GM19240 (cell line): ENCODE measurements at regions not wholly inside any gene's neighbourhood (a gene's known extent, or its start where the extent isn't known, plus 50 kb on each side); places are given as distances from the start of the nearest gene placed in this dataset.
"Not testable (repeated sequence)": the region's sequence is repeated elsewhere in the genome, so short reads cannot be mapped to it uniquely, and the experiment has no call there.

Experiments used
- DNase-seq: peaks from one replicate; pipeline ENCODE4 v3.0.0; 2011; ENCODE audit warnings: low spot score; ENCODE audit not compliant: insufficient read length

DNA sequence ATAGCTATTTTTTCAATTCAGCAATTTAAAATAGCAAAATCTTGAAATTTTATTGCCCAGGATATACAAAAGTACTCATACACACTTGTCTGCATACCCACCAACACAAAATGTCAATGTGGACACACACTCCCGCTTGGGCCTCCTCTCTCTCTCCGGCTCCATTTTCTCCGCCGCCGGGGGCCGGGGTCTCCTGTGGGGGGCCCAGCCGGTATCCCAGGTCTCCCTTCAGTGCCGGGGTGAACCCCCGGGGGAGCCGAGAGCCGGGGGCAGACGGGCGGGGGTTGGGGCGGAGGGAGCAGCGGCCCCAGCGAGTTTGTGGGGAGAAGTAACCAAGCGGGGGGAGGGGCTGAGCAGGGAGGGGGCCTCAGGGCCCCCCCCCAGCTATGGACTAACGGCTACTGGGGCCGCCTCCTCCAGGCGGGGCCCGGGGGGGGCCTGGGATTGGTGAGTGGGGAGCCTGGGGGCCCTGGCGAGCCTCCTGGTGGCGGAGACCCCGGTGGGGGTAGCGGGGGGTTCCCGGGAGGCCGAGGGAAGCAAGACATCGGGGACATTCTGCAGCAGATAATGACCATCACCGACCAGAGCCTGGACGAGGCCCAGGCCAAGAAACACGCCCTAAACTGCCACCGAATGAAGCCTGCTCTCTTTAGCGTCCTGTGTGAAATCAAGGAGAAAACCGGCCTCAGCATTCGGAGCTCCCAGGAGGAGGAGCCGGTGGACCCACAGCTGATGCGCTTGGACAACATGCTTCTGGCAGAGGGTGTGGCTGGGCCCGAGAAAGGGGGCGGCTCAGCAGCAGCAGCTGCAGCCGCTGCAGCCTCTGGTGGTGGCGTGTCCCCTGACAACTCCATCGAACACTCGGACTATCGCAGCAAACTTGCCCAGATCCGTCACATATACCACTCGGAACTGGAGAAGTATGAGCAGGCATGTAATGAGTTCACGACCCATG is 56.6 kb downstream of the CHST2 start:
- not testable (repeated sequence) for DNase-seq

DNA sequence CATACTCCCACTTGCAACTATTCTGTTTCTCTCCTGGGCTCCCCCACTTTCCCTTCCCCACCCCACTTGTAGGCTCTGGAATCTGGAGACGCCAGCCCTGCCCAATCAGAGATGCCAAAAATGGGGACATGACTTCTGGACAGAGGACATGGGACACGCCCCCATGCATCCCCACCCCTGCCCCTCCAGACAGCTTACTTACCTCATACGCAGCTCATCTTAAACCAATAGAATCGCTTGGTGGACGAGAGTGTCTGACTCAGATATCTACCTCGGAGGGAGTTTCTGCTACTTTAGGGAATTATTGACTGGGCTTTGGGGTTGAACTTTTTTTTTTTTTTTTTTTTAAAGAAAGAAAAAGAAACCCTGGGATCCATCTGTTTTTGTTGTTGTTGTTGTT is 58.4 kb downstream of the CHST2 start:
- not testable (repeated sequence) for DNase-seq

DNA sequence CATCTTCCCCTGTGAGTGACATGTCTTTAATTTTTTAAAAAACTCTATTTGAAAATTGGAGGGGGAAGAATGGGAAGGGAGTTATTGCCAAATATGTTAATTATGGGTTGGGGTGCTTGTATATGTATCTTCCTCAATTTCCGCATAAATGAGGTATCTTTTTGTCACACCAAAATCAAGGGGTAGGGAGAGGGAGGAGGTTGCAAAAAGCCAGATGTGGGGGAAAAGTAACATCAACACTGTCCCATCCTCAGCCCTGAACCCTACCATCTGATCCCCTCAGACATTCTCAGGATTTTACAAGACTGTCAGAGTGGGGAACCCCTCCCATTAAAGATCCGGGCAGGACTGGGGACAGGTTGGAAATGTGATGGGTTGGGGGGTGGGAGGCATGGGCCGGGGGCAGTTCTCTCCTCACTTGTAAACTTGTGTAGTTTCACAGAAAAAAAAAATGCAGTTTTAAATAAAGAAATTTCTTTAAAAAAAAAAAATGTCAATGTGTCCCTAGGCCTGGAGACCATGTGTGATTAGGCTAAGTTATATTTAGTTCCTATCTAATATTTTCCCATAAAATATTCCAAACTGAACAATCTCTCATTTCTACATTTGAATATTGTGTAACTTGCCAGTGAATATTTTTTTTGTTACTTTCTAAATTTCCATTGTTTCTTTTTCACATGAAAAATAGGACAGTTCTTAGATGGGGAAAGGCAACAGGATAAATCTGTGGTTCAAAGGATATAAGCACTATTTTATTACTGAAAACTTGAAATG is 59.4 kb downstream of the CHST2 start:
- not testable (repeated sequence) for DNase-seq

DNA sequence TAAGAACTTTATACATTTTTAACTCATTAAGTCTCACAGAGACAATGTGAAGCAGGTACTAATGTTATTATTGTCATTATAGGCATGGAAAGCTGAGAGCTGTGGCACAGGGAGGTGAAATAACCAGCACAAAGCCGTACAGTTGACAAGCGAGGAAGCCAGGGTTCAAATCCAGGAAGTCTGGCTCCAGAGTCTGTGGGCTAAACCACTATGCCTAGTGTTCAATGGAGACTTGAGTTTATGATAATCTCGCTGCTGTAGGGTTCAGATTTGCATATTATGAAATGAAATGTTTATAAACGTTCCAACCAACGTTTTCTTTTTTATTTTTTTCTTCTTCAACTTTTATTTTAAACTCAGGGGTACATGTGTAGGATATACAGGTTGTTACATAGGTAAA is 60.0 kb downstream of the CHST2 start:
- DNase-seq = no peak

DNA sequence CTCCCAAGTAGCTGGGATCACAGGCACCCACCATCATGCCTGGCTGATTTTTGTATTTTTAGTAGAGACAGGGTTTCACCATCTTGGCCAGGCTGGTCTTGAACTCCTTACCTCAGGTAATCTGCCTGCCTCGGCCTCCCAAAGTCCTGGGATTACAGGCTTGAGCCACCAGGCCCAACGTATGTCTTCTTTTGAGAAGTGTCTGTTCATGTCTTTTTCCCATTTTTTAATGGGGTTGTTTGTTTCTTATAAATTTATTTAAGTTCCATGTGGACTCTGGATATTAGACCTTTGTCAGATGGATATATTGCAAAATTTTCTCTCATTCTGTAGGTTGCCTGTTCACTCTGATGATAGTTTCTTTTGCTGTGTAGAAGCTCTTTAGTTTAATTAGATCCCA is 61.3 kb downstream of the CHST2 start:
- DNase-seq = not testable (repeated sequence)

DNA sequence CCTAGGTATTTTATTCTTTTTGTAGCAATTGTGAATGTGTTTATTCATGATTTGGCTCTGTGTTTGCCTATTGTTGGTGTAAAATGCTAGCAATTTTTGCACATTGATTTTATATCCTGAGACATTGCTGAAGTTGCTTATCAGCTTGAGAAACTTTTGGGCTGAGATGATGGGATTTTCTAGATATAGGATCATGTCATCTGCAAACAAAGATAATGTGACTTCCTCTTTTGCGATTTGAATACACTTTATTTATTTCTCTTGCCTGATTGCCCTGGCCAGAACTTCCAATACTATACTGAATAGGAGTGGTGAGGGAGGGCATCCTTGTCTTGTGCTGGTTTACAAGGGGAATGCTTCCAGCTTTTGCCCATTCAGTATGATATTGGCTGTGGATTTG is 62.4 kb downstream of the CHST2 start:
- not testable (repeated sequence) for DNase-seq

DNA sequence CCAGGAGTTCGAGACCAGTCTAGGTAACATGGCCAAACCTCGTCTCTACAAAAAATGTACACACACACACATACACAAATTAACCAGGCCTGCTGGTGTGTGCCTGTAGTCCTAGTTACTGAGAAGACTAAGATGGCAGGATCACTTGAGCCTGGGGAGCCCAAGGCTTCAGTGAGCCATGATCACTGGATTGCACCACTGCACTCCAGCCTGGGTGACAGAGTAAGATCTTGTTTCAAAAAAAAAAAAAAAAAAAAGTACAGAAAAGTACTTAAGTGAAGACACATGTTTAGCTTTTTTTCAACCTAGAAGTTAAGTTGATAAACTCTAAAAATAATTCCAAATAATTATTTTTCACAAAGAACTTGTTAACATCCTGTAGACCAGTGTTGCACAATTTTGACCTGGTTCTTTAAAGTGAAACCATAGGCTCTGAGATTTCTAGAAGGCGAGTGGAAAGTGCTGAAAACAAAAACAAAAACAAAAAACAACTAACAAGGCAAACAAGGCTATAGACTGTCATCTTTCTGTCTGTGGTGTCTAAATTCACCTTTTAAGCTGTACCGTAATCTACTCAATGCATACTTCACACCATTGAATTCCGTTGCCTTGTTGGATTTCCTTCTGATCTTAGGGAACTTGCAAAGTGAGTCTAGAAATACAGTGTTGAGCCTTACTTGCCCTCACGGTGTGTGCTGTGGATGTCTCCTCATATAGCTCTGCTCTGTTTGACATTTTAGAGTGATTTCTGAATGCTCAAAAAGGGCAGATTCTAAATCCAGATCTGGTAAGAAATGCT is 63.5 kb downstream of the CHST2 start:
- no peak for DNase-seq

DNA sequence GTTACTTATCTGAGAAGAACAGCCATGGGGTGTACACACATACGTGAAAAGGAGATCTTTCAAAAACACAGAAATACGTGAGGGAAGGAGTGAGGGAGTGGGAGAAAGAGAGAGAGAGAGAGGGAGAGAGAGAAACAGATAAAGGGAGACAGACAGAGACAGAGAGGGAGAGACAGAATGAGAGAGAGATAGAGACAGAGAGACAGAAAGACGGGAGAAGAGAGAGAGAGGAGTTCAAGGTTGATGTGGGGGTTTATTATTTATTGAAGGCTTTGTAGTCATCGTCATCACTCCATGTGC is 64.0 kb downstream of the CHST2 start:
- DNase-seq = no peak

DNA sequence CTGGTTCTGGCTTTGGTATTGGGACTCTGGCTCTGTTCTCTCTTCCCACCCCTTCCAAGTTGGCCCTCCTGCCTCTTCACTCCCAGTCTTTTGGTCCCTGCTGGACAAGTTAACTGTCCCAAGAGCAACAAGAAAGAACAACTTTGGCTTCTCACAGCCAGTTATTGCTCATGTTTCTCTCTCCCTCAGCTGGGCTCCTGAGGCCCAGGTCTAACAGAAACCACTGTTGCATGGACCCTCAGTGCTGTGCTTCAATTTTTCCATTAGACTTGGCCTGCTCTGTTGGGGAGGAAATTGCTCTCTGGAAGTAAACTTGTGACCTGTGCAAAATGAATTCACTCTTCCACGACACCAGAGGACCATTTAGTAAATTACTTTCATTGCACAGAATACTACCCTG is 64.5 kb downstream of the CHST2 start:
- DNase-seq = no peak

DNA sequence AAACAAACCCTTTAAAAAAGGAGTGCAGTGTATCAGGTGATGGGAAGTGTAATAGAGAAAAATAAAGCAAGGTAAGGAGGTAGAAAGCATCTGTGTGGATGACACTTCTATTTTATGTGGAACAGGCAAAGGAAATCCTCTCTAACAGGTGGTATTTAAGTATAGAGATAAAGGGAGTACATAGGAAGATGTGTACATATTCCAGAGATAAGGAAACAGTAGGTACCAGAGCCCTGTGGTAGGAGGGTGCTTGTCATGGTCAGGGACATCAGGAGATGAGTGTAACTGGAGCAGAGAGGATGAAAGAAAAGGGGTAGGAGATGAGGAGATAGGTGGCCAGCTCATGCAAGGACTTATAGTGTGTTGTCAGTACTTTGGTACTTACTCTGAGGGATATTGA is 65.8 kb downstream of the CHST2 start:
- no peak for DNase-seq

DNA sequence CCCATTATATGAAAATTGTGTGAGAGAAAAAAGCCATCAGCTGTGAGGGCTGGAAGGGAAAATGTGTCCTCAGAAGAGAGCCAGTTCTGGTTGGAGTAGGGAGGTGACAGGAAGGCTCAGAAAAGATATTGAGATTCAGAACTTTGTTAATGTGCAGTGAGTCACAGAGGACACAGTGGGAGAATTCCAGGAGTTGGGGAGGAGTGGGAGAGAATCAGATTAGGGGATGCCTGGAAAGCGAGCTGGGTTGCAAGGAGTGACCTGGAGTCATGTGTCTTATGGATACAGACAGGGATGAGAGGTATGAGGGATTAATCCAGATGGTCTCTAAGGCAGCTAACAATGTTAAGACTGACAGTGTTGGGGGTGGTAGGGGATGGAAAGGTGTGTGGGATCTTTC is 67.5 kb downstream of the CHST2 start:
- no peak for DNase-seq

DNA sequence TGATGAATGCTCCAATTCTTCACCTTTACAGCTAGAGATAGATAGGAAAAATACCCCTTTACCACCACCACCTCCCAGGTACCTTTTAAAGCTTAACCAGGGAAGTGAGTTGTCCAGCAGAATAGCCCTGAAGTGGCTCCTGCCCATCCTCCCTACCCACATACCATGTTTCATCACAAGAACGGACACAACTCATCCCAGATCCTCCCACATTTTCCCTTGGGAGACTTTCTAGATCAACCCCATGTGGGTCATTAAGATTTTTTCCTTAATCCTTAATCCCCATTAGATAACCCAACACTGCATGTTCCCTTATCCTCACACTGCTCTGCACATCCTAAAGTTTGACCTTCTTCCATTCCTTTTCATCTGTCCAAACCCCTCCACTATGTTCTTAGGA is 69.3 kb downstream of the CHST2 start:
- no peak for DNase-seq

DNA sequence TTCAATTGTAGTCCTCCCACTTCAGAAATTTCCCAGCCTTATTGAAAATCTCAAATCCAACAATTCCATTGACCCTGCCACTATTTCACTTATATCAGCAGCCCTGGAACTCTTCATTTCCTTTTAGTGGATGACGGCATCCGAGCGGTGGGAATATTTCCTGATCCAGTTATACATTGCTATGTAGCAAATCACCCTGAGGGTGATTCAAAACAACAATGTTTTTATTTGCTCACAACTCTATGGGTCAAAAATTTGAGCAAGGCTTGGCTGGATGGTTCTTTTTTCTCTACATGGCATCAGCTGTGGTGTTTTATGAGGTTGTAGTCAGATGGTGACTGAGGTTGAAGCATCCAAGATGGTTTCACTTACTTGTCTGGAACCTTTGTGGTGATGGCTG is 70.5 kb downstream of the CHST2 start:
- DNase-seq = no peak

DNA sequence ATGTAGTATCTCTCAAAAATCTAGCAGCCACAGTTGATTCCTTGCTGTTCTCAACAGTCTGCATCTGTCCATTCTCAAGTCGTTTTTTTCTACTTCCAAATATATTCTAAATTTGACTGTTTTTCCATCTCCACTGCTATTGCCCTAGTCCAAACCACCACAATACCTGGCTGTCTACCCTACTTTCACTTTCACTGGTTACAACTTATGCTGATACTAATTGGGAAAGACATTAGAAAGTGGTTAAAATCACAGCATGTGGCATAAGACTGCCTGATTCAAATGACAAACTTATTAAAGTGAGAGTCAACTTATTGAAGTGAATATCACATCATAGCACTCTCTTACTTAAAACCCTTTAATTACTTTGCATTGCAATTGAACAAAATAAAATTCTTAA is 72.6 kb downstream of the CHST2 start:
- no peak for DNase-seq

DNA sequence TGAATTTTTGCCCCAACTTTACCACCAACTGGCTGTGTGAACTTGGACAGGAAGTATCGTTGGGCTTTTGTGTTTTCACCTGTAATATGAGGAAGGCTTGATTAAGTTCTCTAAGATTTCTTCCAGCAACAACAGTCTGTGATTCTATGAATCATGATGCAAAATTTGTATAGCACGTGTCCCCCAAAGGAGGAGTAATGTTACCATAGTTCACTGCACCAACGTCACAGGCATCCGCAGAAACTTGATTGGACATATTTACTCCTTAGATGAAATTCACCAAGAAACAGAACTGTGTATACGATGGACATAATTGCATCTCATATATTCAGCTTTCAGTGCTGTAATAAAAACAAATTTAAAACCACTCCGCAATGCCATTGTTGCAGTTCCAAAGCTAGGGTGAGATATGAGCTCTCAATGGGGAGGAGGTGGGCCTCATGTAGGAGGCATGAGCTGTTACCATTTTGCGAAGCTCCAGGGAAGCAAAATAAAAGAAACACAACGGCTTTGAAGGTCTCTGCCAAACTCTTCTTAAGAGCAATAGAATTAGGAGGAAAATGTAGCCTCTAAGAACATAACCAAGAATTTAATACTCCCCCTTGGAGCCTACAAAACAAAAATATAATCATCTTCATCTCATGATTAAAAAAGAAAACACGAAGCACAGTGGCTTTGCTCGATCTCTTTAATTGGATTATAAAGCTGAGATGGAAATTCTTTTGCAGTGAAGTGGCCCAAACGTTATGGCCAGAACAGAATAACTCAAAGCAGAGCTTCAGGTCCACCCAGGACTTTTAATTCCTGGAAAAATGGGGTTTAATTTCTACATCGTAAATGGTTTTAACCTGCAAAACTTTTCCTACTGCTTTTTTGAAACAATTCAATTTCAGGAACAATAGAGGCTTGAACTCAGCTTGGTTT is 80.7 kb downstream of the CHST2 start:
- DNase-seq = no peak

DNA sequence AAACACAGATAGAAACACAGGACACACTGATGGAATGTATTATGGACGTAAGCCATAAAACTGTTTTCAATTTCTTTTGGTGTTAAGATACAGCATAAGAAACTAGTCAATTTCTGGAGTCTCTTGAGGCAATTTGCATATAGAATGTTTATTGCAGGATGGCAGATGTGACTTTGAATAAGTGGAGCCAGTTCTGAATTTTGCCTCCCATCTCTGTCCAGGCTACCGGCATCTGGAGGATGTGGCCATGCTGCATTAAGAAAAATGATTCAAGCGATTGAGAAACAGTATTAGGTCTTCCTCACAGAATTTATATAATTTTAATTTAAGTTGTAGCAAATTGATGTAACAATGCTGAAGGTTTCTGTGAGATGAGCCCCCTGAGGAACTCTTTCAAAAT is 81.5 kb downstream of the CHST2 start:
- DNase-seq = no peak

DNA sequence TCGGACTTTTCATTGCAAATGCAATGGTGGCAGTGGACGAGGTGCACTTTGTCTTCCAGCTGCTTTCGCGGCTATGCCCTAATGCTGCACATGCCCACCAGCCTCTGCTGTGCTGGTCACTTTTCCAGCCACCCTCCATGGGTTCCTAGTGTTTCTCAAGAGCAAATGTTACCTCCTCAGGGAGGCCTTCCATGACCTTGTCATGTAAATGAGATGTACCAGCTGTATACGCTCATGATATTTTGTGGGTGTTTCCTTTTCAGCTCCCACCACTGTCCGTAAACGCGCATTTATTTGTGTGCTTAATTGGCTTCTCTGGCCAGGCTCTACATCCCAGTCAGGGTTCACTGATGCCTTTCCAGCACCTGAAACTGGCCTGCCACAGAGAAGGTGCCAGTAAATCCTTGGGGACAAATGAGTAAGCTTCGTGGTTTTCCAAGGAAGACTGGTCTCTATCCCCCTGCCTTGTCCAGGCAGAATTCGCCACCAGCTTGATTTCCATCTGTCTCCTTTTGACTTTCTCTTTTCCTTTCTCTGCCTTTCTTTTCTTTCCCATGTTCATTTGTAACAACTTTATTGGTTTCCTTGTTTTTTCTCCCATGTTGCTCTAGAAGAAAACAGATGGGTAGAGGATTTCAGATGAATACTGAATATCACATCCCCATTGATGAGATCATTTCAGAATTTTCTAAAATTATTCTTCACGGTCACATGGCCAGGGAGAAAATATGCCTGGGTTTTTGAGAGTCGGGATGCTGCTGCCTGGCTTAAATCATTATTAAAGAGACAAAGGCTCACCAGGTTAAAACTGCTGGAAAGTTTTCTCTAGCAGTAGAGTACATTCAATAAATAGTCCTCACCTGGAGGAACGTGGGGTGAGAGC is 82.5 kb downstream of the CHST2 start:
- no peak for DNase-seq

DNA sequence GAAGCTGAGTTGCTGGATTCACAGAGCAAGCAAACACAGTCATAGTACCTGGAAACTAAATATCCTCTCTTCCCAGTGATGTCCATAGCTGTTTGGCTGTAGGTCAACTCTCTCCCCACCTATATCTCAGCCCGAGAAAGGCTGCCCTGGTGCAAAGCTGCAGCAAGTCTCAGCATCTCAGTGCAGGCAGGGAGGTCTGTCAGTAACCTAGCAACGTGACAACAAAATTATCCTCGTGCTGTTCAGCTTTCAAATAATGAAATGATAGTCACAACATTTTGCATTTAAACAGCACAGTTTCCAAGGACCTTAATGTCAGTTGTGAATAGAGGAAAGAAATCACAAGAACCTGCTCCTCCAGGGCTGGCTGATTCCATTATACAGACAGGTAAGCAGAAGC is 83.6 kb downstream of the CHST2 start:
- no peak for DNase-seq

DNA sequence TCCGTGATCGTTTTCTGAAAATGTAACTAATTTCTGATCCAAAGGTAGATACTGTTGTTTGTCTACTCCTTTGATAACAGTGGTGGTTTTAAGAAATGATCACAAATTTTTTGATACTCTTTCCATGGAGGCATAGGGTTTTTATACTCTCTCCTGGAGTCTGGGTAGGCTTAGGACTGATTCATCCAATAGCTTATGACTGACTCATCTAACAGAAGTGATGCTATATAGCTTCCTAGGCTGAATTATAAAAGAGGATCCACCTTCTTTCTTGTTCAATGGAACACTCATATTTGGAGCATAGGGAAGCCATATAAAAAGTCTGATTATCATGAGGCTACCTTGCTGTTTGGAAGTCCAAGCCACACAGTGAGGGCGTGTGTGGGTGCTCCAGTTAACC is 84.3 kb downstream of the CHST2 start:
- no peak for DNase-seq

DNA sequence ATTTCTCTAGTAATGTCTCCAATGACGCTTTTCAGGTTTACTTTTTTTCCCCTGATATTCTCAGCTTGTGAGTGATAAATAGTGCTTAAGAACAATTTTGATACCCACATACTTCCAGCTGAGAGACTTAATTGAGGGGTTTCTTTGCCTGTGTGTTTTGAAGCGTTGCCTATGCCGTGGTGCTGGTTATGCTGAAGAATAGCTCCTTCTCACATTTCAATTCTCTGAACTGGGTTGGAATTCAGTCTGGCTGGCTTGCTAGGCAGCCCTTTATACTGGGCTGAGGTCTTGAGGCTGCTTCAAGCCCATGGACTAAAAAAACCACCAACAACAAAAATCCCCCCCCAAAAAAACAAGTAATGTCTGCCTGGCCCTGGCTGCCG is 87.4 kb downstream of the CHST2 start:
- no peak for DNase-seq
